GM19467 (cell line): ENCODE measurements at regions not wholly inside any gene's neighbourhood (a gene's known extent, or its start where the extent isn't known, plus 50 kb on each side); places are given as distances from the start of the nearest gene placed in this dataset.

Experiments used
- ATAC-seq: cut with Tn5 transposase; IDR thresholded peaks from one replicate; pipeline ENCODE4 v1.9.1; 2021; ENCODE audit warnings: mild to moderate bottlenecking, moderate library complexity; ENCODE audit not compliant: unreplicated experiment

- no peak for ATAC-seq
Observed at GRCh38 chr3:102741694-102742093, 306.9 kb downstream of the ZPLD1 start.

DNA sequence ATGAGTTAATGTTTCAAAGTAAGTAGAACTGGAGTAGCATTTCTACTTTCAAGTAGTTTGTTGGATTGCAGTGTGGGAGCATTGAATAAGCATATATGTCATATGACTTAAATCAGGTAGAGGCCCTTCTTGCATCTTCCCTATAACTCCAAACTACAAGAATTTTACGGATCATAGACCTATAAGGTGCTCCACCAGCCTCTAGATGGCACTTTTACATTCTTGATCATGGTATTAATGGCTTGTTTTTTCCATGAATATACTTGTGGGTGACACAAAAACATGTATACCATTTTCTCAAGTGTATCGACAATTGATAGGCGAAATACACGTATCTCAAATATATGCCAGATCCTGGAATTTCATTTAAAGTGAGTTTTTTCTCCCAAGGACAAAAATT is 311.1 kb downstream of the ZPLD1 start:
- no peak for ATAC-seq

DNA sequence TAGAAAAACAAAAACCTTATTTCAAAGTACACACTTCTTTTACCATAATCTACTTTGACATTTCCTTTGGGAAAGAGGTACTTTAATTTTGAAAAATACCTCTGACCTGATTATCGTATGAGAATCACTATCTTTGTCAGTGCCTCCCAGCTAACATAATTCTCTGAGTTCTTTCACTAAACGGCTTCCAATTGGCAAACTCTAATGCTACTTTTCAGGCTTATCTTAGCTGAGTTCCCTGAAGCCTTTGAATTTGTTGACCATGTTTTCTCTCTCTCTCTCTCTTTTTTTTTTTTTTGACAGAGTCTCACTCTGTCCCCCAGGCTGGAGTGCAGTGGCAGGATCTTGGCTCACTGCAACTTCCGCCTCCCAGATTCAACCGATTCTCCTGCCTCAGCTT is 312.8 kb downstream of the ZPLD1 start:
- ATAC-seq: no peak

- ATAC-seq: no peak
Observed at GRCh38 chr3:102748646-102749045, 313.8 kb downstream of the ZPLD1 start.

- ATAC-seq: no peak
Observed at GRCh38 chr3:102750322-102750721, 315.5 kb downstream of the ZPLD1 start.

- ATAC-seq: no peak
Observed at GRCh38 chr3:102753901-102754300, 319.1 kb downstream of the ZPLD1 start.

DNA sequence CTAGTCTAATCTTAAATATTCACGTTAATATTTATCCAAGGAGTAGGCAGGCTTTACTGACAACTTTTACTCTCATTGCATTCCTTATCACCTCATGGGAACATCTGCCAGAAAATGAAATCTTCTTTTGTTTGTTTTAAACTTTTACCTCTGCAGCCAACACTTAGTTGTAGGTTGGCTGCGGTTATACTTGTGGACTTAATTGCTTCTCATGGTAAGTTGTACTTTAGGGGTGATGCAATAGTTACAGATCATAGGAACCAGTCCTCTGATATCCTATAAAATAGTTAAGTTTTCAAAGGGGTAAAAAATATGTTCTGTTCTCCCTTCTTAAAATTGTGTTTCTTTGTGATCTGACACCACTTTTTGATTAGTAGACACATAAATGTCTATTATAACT is 321.9 kb downstream of the ZPLD1 start:
- ATAC-seq: no peak

DNA sequence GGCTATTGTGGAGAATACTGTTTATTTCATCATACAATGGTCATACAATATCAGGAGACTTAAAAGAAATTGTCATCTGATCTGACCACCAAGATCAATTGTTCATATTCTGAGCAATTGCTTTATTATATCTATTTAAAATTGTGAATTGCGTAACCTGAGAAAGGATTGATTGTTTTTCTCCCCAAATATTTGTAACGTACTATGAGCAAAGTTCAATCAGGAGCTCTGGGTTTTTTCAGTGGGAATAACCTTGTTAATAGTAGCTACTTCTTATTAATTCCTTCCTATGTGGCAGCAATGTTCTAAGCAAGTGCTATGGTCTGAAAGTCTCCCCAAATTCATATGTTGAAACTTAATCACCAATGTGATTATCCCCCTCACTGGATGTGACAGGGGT is 323.1 kb downstream of the ZPLD1 start:
- ATAC-seq: no peak

DNA sequence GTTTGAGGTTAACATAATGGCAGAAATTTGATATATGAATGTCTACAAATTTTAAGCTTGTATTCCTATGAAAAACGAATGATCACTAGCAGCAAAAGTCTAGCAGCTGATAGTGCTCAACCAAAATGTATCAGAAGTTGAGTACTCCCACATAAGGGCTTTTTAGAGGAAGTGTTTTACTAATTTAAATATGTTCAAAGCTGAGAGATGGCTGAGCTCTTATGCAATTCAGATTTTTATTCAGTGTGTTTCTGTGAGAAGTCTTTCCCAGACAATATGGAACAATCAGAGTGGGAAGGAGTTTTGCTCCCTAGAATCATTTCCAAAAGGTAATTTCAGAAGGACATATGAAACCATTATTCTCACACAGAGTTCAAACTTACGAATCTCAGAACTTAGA is 327.0 kb downstream of the ZPLD1 start:
- ATAC-seq: no peak

DNA sequence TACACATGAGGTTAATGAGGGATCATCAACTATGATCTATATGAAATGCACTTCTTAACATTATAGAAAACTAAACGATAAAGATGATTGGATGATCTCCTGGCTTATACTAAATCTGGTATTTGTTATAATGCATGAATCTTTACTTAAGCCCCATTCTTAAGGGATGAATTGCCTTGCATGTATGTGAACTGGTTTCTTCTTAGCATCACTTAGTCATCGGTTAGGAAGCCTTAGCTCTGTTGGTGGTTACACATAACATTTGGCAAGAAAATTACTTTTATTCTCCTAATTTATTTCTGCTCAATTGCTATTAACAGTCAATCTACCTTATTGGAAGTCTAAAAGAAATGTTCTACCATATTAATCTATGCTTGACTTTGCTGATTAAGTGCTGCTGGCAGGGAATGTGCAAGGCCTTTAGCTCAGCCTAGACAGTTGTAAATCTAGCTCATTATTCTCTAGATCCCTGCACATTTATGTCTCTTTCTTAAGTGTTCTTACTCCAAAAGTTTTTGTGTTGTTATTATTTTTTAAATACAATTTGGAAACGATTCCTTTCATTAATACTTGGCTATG is 356.0 kb downstream of the ZPLD1 start:
- ATAC-seq: no peak

- ATAC-seq: no peak
Observed at GRCh38 chr3:102791641-102792589, 357.1 kb downstream of the ZPLD1 start.

GRCh38 chr3:102796804-102797203 is 362.0 kb downstream of the ZPLD1 start:
- no peak for ATAC-seq

- ATAC-seq: no peak
Observed at GRCh38 chr3:102802819-102803420, 368.1 kb downstream of the ZPLD1 start.

- ATAC-seq: no peak
Observed at GRCh38 chr3:102810937-102811336, 376.1 kb downstream of the ZPLD1 start.

DNA sequence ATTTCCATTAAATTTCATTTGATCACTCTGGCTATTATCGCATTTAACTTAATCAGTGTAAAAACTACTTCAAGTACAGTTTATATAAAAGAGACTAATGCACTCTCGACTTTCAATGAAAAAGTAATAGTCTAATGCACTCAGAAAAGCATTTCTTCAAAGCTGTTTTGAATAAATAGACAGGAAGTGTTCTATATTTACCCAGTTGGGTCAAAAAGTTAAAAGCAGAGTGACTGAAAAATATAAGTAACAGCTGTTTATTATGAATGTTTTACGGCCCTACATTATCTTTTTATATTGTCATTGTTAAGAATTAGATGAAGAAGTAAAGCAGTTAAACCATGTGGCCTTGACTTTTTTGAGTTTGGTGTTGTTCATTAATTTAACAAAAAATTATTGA is 391.8 kb downstream of the ZPLD1 start:
- ATAC-seq: no peak

DNA sequence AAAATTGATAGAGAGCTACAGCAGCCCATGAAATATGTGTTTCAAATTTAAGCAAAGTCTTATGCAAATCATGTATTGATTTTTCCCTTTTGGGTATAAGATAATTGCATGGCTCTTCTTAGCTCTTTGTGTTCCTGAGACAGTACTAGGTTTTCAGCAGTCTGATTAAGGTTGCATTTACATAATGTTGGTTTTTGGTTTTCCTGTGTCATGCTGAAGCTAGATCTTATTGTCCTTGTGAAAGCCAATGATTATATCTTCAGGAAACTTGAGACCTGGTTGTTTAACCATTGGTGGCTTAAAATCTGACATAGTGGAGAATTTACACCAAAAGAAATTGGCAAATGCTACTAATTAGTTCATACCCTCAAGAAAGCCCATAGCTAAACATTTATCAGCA is 392.6 kb downstream of the ZPLD1 start:
- ATAC-seq: no peak

DNA sequence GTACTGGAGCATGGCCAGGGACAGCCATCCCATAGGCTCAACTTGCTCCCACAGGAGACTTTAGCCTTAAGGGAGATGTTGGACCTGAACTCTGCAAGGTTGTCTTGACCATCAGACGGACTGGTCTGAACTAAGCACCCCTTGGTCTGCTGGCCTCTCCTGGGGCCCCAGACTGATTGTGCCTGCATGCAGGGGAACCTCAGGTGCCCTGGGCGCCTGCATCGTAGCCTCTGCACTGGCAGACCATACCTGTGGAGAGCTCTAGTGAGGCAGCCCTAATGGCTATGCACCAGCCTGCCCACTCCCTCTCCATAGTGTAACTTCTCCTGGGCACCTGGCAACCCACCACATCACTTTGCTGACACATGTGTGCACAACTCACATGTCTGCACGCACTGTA is 395.6 kb downstream of the ZPLD1 start:
- no peak for ATAC-seq

DNA sequence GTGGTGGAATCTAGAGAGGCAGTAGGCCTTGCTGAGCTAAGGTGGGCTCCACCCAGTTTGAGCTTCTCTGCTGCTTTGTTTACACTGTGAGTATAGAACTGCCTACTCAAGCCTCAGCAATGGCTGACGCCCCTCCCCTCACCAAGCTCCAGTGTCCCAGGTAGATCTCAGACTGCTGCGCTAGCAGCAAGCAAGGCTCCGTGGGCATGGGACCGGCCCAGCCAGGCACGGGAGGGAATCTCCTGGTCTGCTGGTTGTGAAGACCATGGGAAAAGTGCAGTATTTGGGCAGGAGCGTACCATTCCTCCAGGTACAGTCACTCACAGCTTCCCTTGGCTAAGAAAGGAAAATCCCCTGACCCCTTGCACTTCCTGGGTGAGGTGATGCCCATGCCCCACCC is 407.1 kb downstream of the ZPLD1 start:
- ATAC-seq: no peak

DNA sequence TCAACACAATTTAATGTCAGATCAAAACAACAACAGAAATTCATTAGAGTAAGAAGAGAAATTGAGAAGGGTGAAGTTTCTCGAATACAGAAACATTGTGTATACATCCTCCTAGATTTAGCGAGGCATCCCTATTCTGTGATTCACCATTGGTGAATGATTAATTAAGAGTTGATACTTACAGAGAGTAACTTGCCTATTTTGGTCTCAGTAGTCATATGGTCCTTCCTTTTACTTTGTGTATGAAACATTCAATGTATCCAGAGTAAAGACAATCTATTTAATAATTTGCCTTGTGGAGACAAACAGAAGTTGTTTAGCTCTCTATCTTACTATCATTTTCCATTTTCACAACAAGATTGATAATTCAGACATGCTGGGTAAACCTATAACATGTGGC is 432.0 kb downstream of the ZPLD1 start:
- peak; percentile 78 for ATAC-seq

GRCh38 chr3:102883515-102883914 is 448.7 kb downstream of the ZPLD1 start:
- ATAC-seq: no peak

- ATAC-seq: no peak
Observed at GRCh38 chr3:102885289-102885688, 450.5 kb downstream of the ZPLD1 start.

GRCh38 chr3:102887431-102887830 is 452.6 kb downstream of the ZPLD1 start:
- ATAC-seq: no peak
